ENCODE measurements at regions not wholly inside any gene's neighbourhood (a gene's known extent, or its start where the extent isn't known, plus 50 kb on each side); places are given as distances from the start of the nearest gene placed in this dataset.

GRCh38 chr9:20270161-20270560, 352.1 kb downstream of the MLLT3 start:
- POLR2A ChIA-PET (ENCODE audit: partially characterized antibody), result no interaction called here
- no peak for FAIRE-seq
- CTCF ChIA-PET (ENCODE audit: partially characterized antibody), result interaction anchor here (0.6 to 1.8 kb wide), 5 partner anchors 10 to 408 kb away, joined by 3 to 6 read pairs (median 3); no protein-coding TSS in a partner anchor

More at GRCh38 chr9:20270161-20270560, 352.1 kb downstream of the MLLT3 start:
- H2AFZ ChIP-seq (ENCODE audit: low read length), result no peak overlapping the region
- no peak overlapping the region for H2BK12ac ChIP-seq (ENCODE audit: low read depth, low read length)
- DNase-seq (ENCODE audit: low read depth in 1 of 2, low spot score in 2 of 2), result no peak
- no peaks in the 10 kb centered on the region for H3K27me3 ChIP-seq (replicated peaks in 1 of 4; ENCODE audit: control insufficient read depth in 3 of 4, extremely low read depth in 1 of 4, insufficient read depth in 3 of 4, low read length in 3 of 4)
- no peak overlapping the region for H3K4me3 ChIP-seq (ENCODE audit: extremely low read depth in 1 of 4, insufficient read depth in 2 of 4, low read depth in 3 of 4, low read length in 4 of 4)
- 0 out of 4 replicates have a peak, but pooled peaks cover under 1 to 7% of the 10 kb centered on the region in 2 experiments for H3K9me3 ChIP-seq (ENCODE audit: insufficient read depth in 2 of 2, low read depth in 1 of 2, low read length in 1 of 2)
- no peak overlapping the region for H3K9ac ChIP-seq (replicated peaks in 1 of 4; ENCODE audit: extremely low read depth in 1 of 4, low read depth in 3 of 4, low read length in 3 of 4)
- no peaks in the 10 kb centered on the region for H4K20me1 ChIP-seq (replicated peaks in 1 of 2; ENCODE audit: control insufficient read depth in 1 of 2, insufficient read depth in 2 of 2, low read length in 2 of 2)
- peaks cover 0 to 4% (median 0%) of the 10 kb centered on the region in 4 experiments; a peak in 2 of 7 replicates for H3K4me1 ChIP-seq (replicated peaks in 1 of 4; ENCODE audit: control insufficient read depth in 3 of 4, insufficient read depth in 4 of 4, low read length in 3 of 4)
- TF ChIP-seq BACH1 (IDR thresholded peaks at IDR 0.05; ENCODE audit: low read length), result no peak
- no peak for TF ChIP-seq CHD2 (IDR thresholded peaks at IDR 0.05; ENCODE audit: low read length)
- no peak for TF ChIP-seq SIX5 (IDR thresholded peaks at IDR 0.05; ENCODE audit: low read depth, low read length)
- TF ChIP-seq SAP30 (IDR thresholded peaks at IDR 0.05; ENCODE audit: insufficient read depth, insufficient replicate concordance, low read length), result no peak
- H3K79me2 ChIP-seq (ENCODE audit: control insufficient read depth in 1 of 2, insufficient read depth in 2 of 2, low read length in 2 of 2), result no peaks in the 10 kb centered on the region
- H3K36me3 ChIP-seq (ENCODE audit: control insufficient read depth in 2 of 4, insufficient read depth in 4 of 4, low read length in 3 of 4), result no peaks in the 10 kb centered on the region; a peak in 1 of 8 replicates
- H4K8ac ChIP-seq (ENCODE audit: extremely low read depth, insufficient read depth, low read length), result no peak overlapping the region
- H2BK20ac ChIP-seq (ENCODE audit: low read length), result no peak overlapping the region
- no peaks in the 10 kb centered on the region for H3K79me1 ChIP-seq (ENCODE audit: low read depth, low read length)
- no peak overlapping the region for H3K23ac ChIP-seq (ENCODE audit: insufficient read length)
- no peak overlapping the region for H2BK5ac ChIP-seq (ENCODE audit: low read depth, low read length)
- H4K5ac ChIP-seq (ENCODE audit: insufficient read length, low read depth, low read length), result no peak overlapping the region
- H3K4ac ChIP-seq (replicated peaks; ENCODE audit: insufficient read length, low read depth, low read length), result no peak overlapping the region
- no peak overlapping the region for H4K91ac ChIP-seq (replicated peaks; ENCODE audit: insufficient read length, low read length)
- H3K18ac ChIP-seq (ENCODE audit: extremely low read depth, low read length), result no peak overlapping the region
- no peak overlapping the region for H2BK15ac ChIP-seq (ENCODE audit: low read length)
- H3K4me2 ChIP-seq (ENCODE audit: insufficient read depth in 1 of 2, low read depth in 2 of 2, low read length in 2 of 2), result no peak overlapping the region
- no peak overlapping the region for H3K27ac ChIP-seq (ENCODE audit: low read depth, low read length)
- H3K56ac ChIP-seq (replicated peaks; ENCODE audit: insufficient read length, low read depth, low read length), result no peak overlapping the region
- WGBS, 2 experiments (ENCODE audit: extremely low coverage in 1 of 2, insufficient coverage in 1 of 2, insufficient read length in 1 of 2, insufficient replicate concordance in 2 of 2, low coverage in 1 of 2, low lambda C conversion rate in 2 of 2, missing lambda C conversion rate in 1 of 2), result 94% methylated on average over 1 of the region's 1 CpG; no CpG with 5 or more reads in 1 of the 2 experiments
- no peak overlapping the region for H2AK5ac ChIP-seq (ENCODE audit: low read depth, low read length)
- no peak overlapping the region for H3K14ac ChIP-seq (ENCODE audit: insufficient read length)
- H3K23me2 ChIP-seq (ENCODE audit: low read depth, low read length), result no peaks in the 10 kb centered on the region
- no peak overlapping the region for H2BK120ac ChIP-seq (replicated peaks; ENCODE audit: low read depth, low read length)

Measured in H1 (cell line).